ENCODE measurements at regions not wholly inside any gene's neighbourhood (a gene's known extent, or its start where the extent isn't known, plus 50 kb on each side); places are given as distances from the start of the nearest gene placed in this dataset.

DNA sequence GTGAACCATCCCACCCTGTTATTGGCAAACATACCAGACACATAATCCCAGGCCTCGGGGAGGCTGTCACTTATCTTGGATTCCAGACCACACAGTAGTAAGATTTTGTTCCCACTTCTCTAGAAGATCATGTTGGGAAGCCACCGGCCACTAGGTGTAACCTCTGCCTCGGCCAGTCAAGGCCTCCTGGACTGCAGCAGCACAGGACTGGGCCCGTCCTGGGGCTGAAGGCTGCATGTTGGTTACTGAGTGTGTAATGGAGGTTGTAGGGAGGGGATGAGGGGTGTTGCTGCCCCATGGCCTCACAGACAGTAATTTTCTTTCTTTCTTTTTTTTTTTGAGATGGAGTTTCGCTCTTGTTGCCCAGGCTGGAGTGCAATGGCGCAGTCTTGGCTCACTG lies 92.4 kb upstream of the SYT13 start:
- Histone ChIP-seq H3K36me3 (ENCODE audit: control insufficient read depth, insufficient read depth, low read length) (no peaks in the 10 kb centered on the region), H3K14ac (replicated peaks; ENCODE audit: low read depth, low read length) (no peak overlapping the region), H3K4me2 (ENCODE audit: low read depth, low read length) (no peak overlapping the region), H3K18ac (ENCODE audit: low read depth, low read length) (no peak overlapping the region), H3K23ac (ENCODE audit: low read depth, low read length) (no peak overlapping the region), H2AK5ac (ENCODE audit: low read depth, low read length) (no peak overlapping the region), H3K27ac (ENCODE audit: insufficient read depth, low read length) (no peak overlapping the region), H2BK15ac (ENCODE audit: low read depth, low read length) (no peak overlapping the region), H3K27me3 (ENCODE audit: control insufficient read depth, insufficient read depth, low read length) (peaks cover 22% of the 10 kb centered on the region), H4K20me1 (ENCODE audit: insufficient read depth, low read length) (no peaks in the 10 kb centered on the region), H4K5ac (ENCODE audit: low read depth, low read length) (no peak overlapping the region), H2AFZ (replicated peaks; ENCODE audit: low read length, poor library complexity) (no peak overlapping the region), H3K4me3 (ENCODE audit: insufficient read depth, low read depth, low read length) (no peak overlapping the region), H3K79me1 (ENCODE audit: low read depth in 1 of 2, low read length in 2 of 2) (no peaks in the 10 kb centered on the region), H3K9me1 (ENCODE audit: insufficient read depth, low read length) (no peaks in the 10 kb centered on the region), H4K91ac (ENCODE audit: insufficient read depth, low read depth, low read length) (no peak overlapping the region), H3K4me1 (ENCODE audit: control insufficient read depth, insufficient read depth, low read length) (no peaks in the 10 kb centered on the region), H2BK5ac (ENCODE audit: low read depth, low read length, poor library complexity, severe bottlenecking) (no peak overlapping the region), H2BK120ac (ENCODE audit: low read depth, low read length) (no peak overlapping the region), H3K9me3 (ENCODE audit: control insufficient read depth, insufficient read depth, low read length) (no peaks in the 10 kb centered on the region), H2BK20ac (ENCODE audit: low read depth, low read length) (no peak overlapping the region), H3K9ac (ENCODE audit: low read depth, low read length) (no peak overlapping the region), H3K4ac (ENCODE audit: low read depth, low read length) (no peak overlapping the region), H4K8ac (ENCODE audit: low read depth in 2 of 2, low read length in 2 of 2) (no peak overlapping the region), H3K56ac (ENCODE audit: extremely low read depth, insufficient read depth, low read length) (no peak overlapping the region), H2AK9ac (replicated peaks; ENCODE audit: low read depth, low read length, poor library complexity) (no peak overlapping the region)
- no TSS peak for BruUV-seq (replicated peaks)
- dilution Hi-C loops (cut with HindIII; ENCODE audit: low sequenced_read_pairs, unreplicated experiment) (no loop called here), intact Hi-C loops (cut with micrococcal nuclease) (loop anchor here (5.0 kb wide), 1 partner anchor 384 kb away; no protein-coding TSS in a partner anchor), in situ Hi-C loops (cut with MboI; ENCODE audit: low sequenced_read_pairs) (loop anchor here (10.0 kb wide), 1 partner anchor 396 kb away; no protein-coding TSS in a partner anchor)
- ATAC-seq (ENCODE audit: low read depth) = no peak
- TF ChIP-seq CHD1 (IDR thresholded peaks at IDR 0.05; ENCODE audit: low read depth, low read length) = no peak
- TF ChIP-seq SMC3 (IDR thresholded peaks at IDR 0.05; ENCODE audit: low read depth, low read length) = no peak
- TF ChIP-seq, protein P1, sequence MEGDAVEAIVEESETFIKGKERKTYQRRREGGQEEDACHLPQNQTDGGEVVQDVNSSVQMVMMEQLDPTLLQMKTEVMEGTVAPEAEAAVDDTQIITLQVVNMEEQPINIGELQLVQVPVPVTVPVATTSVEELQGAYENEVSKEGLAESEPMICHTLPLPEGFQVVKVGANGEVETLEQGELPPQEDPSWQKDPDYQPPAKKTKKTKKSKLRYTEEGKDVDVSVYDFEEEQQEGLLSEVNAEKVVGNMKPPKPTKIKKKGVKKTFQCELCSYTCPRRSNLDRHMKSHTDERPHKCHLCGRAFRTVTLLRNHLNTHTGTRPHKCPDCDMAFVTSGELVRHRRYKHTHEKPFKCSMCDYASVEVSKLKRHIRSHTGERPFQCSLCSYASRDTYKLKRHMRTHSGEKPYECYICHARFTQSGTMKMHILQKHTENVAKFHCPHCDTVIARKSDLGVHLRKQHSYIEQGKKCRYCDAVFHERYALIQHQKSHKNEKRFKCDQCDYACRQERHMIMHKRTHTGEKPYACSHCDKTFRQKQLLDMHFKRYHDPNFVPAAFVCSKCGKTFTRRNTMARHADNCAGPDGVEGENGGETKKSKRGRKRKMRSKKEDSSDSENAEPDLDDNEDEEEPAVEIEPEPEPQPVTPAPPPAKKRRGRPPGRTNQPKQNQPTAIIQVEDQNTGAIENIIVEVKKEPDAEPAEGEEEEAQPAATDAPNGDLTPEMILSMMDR (conservative IDR thresholded peaks at IDR 0.05; ENCODE audit: low read depth, low read length) = no peak
- TF ChIP-seq RFX5 (IDR thresholded peaks at IDR 0.05; ENCODE audit: low read depth, low read length) = no peak
- TF ChIP-seq, protein P2, sequence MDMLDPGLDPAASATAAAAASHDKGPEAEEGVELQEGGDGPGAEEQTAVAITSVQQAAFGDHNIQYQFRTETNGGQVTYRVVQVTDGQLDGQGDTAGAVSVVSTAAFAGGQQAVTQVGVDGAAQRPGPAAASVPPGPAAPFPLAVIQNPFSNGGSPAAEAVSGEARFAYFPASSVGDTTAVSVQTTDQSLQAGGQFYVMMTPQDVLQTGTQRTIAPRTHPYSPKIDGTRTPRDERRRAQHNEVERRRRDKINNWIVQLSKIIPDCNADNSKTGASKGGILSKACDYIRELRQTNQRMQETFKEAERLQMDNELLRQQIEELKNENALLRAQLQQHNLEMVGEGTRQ (IDR thresholded peaks at IDR 0.05; ENCODE audit: low read depth, low read length) = no peak
- TF ChIP-seq, protein P3, sequence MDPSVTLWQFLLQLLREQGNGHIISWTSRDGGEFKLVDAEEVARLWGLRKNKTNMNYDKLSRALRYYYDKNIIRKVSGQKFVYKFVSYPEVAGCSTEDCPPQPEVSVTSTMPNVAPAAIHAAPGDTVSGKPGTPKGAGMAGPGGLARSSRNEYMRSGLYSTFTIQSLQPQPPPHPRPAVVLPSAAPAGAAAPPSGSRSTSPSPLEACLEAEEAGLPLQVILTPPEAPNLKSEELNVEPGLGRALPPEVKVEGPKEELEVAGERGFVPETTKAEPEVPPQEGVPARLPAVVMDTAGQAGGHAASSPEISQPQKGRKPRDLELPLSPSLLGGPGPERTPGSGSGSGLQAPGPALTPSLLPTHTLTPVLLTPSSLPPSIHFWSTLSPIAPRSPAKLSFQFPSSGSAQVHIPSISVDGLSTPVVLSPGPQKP (IDR thresholded peaks at IDR 0.05; ENCODE audit: borderline replicate concordance, low read depth, low read length) = no peak
- TF ChIP-seq NFE2L2 (IDR thresholded peaks at IDR 0.05; ENCODE audit: low read depth, low read length) = no peak
- ChIA-PET CTCF (no interaction called here), POLR2A (ENCODE audit: unreplicated experiment) (no interaction called here)
- no peak for DNase-seq
- WGBS, 2 experiments (ENCODE audit: extremely low coverage in 2 of 2, insufficient read length in 1 of 2) = 25% methylated on average over 2 of the region's 6 CpGs; no CpG with 5 or more reads in 1 of the 2 experiments

Measured in IMR-90 (cell line).